Activated CD4-positive, alpha-beta T cell treated with anti-CD3 and anti-CD28 coated beads, Interleukin-2, amount 50 U/mL, for 1 hour (primary cell): ENCODE measurements at regions not wholly inside any gene's neighbourhood (a gene's known extent, or its start where the extent isn't known, plus 50 kb on each side); places are given as distances from the start of the nearest gene placed in this dataset.

Source experiments
- DNase-seq: peaks from one replicate; pipeline ENCODE4 v3.0.0-alpha.2; 2020

DNA sequence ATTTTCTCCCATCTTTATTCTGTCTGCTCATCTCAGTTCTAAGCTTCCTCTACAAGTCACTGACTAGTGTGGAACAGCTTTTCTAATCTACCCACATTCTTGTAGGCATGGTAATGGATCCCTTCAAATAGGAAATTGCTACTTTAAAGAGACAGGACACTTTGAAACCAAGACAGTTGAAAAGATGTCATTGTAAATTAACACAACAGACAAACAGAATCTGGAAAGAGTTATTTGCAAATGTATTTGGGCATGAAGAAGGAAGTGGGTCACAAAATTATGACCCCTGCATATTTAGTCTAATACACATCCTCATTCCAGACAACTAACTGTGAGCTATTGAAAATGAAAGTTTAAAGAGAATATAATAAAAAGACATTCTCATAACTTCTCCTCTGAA, 298.2 kb upstream of the MARCKS start:
- DNase-seq: no peak

DNA sequence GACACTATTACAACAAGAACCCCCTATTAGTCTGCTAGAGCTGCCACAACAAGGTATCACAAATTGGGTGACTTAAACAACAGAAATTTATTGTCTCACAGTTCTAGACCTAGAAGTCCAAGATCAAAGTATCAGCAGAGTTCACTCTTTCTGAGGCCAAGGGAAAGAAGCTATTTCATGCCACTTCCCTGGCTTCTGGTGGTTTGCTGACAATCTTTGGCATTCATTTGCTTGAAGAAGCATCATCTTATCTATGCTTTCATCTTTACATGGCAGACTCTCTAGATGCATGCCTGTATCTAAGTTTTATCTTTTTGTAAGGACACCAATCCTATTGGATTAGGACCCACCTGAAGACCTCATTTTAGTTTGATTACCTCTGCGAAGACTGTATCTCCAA, 296.8 kb upstream of the MARCKS start:
- DNase-seq: no peak

DNA sequence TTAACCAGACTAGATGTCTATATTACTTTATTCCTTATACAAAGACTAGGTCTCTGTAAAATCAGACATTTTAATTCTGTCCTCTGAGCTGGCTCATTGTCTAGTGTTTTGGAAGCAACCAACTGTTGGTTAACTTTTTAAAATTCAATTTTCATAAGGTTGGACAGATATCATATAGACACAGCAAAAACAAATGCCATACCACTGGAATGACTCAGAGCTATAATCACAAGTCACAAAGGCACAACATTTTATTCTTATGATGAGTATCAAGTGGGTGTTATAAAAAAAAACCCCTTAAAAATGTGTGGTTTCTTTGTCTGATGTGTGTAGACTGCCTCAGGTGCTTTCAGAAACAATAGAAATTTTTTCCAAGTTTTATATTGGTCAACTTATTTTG, 296.2 kb upstream of the MARCKS start:
- no peak for DNase-seq

DNA sequence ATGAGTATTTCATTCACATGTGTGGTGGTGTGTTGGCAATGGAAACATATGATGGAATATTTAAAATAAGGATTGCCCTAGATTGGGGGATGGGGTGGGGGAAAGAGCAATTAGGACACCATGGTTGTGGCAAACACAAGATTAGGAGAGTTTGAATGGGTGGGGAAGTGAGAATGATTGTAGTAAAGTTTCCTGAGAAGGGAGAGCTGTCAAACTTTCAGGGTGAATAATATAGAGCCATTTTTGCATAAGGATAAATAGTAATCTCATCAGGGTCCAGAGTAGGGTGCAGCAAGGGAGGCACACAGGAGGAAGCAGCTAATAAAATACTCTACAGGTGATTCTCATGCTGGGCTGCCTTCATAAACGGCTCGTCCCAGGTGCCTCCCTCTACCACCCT, 294.9 kb upstream of the MARCKS start:
- DNase-seq: no peak

DNA sequence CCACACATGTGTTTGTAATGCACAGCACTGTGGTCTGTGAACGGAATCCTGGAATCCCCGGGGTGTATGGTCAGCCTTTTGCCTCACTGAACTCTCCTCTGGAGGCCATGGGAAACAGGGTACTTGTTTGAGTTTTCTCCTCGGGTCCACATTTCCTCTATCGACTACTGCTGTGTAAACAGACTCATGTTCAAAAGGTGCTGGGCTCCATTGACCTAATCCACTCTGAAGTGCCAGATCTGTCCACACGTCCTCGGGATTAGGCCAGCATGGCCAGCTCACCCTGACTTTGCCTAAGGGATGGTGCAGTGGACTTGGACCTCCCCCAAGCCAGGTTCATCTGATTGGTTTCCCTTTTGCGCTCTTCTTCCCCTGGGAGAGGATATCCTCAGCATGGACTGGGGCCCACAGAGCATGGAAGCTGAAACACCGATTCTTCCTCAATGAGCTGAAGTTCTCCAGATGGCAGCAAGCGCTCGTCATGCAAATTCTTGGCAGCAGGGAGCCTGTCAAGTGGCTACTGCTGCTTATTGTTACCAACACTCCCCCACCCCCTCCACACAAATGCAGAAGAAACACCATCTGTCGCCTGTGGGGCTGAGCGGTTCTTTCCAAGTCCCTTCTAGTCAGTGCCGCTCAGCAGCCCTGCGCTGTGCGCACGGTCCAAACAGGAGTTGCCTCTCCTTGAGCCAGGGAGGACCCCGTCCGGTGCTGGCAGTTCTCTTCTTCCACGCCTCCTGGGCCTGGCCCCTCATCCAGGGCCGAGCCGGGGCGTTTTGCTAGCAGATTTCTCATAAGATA, 292.6 kb upstream of the MARCKS start:
- DNase-seq: no peak

DNA sequence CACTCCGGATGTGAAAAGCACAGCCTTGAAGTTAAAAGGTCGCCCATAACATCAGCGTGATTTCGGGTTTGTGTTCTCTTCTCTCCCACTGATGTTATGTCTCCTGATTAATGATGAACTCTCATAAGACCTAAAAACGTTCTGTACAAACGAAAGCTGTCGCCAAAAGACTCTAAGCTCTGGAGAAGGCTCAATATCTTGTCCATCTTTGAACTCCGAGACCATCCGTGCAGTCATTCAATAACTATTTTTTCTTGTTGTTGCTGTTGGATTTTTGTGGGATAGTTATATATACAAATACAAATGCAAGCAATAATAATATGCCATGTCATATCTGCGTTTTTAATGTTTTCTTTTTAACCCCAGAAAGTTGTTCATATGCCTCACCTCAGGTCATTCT, 291.8 kb upstream of the MARCKS start:
- no peak for DNase-seq

DNA sequence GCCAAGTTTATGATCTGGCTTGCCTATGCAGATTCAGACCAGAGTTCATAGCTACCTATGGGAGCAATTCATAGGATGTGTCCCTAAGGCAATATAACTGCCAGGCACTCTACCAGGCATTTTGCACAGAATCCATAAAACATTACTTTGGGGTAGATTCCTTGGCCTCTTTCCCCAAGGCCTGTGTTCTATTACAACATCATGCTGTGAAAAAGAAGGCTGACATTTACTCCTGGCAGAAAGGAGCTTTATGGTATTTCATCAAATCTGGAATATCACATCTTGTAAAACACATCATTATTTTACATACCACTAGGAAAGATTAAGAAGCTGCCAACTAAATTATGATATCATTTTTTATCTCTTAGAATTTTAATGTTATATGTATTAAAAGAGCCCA, 287.0 kb upstream of the MARCKS start:
- DNase-seq: no peak

DNA sequence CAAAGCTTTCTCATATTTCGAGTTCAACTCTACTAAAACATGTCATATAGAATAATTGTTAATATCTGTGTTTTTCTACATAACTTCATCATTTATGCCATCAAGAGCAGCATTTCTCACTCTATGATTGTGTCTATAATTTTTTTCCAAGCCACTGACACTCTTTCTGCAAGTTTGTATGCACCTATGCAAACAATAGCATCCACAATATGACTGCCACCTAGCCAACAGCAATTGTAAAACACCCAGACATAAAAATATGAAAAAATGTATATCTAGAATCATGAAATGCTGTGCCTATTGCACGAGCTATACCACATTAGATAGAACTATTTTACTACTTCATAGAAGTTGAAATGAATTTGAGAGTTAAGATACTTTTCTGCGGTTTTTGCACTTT, 286.5 kb upstream of the MARCKS start:
- DNase-seq: no peak

DNA sequence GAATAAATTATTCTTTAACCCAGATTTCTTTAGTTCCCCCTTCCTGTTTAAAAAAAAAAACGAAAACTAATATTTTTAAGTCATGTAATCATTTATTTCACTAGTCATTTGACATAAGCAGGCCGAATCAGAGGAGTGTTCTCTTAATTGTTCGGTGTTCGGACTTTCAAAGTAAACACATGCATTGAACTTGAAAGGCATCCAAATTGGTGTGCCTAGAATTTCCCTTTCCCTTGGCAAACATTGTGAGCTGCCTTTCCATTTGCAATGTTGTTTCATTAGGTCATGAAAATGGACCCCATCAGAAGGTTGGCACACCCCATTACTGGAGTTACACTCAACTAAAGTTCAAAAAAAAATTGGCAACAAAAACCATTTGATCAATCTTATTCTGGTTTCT, 283.0 kb upstream of the MARCKS start:
- DNase-seq: no peak

DNA sequence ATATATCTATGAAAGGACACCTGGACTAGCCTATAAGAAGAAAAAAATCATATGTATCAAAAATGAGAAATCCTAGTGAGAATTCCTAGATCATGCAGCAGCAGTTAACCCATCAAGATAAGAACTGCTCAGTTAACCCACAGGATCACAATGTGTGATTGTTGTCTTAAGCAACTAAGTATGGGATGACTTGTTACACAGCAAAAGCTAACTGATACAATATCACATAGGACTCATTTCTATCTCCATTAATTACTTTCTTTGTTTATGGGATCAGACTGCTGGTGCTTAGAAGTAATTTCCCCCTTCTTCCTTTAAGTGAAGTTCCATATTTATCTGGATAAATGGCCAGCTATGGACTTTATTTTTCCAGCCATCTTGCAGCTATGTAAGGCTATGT, 280.8 kb upstream of the MARCKS start:
- no peak for DNase-seq

DNA sequence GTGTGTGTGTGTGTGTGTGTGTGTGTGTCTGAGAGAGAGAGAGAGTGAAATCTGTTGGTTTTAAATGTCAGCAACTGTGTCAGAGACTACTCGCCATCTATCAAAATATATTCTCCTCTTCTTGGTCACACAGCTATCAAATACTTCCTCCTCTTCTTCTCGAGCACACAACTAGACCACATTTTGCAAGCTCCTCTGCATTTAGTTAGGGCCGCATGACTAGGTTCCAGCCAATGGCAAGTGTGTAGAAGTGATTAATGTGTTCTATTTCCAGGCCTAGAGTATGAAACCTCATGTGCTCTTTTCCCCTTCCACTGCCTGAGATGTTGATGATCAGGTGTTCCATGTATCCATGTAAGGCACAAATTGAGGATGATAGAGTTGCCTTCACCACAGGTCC, 278.5 kb upstream of the MARCKS start:
- DNase-seq: no peak

DNA sequence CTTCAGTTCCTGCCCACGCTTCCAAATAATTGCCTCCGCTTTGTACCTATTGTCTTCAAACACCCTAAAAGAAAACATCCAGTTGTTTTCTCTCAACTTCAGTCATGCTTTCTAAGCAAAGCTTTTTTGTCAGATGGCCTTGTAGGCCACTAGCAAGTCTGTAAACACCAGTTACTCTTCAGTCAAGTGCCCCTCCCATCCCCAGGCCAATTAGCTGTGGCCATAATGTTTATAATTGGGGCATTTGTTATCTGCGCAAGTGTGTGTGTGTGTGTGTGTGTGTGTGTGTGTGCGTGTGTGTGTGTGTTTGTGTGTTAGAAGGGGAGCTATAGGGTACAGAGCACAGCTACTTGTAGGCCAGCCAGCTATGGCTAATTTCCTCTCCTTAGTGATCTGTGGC, 272.4 kb upstream of the MARCKS start:
- no peak for DNase-seq

DNA sequence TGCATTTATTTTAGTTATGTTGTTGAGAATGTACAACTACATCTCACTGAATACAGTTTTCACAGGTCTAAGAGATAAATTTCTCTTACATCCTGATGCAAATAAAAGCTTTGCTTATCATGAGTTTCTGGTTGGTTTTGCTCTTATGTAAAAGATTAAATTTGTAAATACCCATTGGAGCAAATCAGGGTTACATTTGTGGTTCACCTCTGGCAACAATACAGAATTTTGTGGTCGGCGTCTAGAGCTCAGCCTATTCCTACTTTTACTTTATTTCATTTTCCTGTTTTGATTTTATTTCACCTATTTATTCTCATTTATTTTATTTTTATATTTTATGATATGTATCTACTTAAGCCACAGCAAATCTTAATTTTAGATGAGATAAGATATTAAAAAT, 271.9 kb upstream of the MARCKS start:
- no peak for DNase-seq

DNA sequence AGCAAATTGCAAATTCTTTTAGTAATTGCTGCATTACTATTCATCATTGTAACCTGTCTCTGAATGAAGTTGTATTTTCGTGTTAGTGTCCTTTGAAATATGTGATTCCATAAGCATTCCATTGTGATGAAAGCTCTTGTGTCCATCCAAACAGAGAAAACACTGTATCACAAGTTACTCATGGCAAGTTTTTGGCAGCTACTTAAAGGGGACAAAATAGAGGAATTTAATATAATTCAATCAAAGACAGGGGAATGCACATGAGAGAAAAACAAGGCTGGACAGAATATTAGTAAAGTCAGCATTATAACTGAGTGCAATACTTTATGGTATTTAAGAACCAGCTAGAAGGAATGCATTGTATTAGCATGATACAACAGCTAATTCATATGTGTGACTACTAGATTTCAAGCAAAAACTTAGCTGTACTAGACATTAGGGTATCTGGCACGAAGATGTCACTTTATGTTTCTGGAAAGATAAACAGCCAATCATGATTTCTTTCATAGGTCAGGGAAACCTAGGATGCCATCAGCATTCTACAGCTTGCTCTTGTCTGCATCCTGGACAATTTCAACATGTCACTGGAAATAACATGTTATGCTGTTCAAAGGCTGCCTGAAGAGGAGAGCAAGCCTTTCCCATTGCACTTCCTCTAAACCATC, 270.6 kb upstream of the MARCKS start:
- DNase-seq: no peak

DNA sequence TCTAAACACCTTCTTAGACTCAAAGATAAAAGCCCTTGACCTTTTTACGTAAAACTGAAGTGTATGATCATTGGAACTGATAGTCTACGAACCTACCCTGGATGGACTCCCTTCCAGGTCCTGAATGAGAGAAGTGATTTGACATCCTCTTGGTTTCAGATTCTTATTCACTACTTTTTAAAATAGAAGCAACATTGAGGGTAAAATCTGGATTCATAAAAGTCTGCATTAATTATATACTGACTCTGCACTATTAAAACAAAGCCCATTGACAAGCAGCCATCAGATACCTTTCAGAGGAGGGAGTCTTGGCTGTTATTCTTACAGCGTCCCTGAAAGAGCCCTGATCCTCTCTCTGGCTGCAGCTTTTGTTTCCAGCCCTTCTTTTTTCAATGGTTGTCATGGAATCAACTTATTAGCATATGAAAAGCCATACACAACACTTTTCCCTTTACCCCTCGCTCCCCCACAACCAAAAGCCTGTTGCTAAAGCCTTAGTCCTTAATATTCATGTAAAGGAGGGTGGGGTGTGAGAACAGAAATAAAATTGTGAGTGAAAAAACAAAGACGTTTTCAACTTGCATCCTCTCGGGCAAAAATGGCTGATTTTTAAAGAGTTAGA, 270.0 kb upstream of the MARCKS start:
- no peak for DNase-seq

DNA sequence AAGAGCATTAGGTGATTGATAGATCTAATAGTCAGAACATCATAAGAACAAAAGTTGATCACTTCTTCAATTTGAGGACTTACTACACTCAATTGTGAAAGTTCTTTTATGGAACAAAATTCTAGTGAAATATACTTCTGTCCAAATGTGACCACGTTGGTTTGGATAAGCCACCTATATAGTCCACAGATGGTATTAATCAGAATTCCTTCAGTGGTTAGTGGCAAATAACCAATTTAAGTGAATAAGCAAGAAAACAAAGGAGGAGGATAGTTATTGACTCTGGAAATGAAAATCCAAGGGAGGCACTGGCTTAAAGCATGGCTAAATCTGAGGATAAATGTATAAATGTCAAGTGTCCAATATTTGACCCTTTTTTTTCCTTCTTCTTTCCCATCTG, 268.5 kb upstream of the MARCKS start:
- no peak for DNase-seq

DNA sequence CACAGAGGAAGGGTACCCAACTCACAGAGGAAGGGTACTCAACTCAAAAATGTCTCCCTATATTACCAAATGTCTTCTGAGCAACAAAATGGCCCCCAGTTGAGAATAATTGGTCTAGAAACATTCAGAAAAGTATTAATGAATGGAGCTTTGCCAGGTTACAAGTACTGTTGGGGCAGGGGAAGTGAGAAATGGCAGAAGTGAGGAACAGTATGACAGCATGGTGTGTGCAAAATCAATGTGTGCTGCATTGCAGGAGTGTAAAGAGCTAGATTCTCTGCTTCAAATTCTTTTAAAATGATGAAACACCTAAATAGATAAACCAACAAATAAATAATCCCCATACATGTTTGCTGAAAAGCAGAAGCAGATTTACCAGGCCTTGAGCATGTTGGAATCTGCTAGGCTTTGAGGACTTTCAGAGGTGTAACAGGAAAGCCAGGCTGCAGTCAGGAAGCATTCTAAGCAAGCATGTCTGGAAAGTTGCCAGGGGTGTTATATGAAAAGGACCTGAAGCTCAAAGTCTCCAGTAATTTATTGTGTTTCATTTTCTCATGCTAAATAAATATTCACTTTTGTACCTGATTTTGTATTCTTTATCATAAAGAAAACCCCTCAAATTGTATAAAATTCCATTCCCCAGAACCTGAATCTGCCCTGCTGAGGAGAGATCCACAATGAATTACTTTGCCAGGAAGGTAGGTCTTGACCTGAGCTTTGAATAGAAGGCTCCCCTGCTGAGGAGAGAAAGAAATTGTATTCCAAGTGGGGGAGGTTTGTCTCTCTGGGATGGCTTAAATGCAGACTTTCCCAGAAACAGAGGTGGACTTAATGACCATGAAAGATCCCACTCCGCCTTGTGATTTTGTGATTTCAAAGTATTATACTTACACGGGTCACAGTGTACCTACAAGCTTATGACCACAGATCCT, 265.0 kb upstream of the MARCKS start:
- DNase-seq: no peak

DNA sequence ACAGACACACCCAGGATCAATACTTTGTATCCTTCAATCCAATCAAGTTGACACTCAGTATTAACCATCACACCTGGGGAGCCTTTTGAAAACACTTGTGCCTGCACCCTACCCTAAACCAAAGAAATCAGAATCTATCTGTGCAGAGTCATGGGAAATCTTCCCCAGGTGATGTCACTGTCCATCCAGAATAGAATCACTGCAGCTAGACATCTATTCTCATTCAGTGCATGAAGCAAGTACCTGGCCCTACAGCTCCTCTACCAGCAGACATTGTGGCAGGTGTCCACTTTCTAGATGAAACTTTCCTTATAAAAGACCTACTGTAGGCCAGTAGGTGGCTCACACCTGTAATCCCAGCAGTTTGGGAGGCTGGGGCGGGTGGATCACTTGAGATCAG, 262.4 kb upstream of the MARCKS start:
- DNase-seq: no peak

DNA sequence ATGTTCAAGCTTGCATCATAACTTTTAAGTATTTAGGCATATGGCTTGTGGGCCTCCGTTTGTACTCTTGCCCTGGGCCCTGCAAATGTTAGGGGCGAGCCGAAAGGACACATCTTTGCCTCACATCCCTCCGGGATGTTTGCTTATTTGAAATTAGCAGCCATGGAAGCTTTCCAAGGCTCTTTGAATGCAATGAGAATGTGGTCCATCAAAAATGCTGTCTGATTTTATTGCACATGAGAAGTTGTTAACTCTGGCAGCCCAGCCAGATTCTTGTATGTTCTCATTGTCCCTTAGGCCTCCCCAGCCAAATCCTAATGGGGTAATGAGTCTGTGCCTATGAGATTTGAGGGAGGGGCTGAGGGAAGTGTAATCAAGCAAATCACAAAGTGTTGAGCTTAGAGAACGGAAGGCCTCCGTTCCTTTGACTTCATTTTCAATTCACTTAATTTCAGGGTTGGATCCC, 261.2 kb upstream of the MARCKS start:
- DNase-seq: no peak

DNA sequence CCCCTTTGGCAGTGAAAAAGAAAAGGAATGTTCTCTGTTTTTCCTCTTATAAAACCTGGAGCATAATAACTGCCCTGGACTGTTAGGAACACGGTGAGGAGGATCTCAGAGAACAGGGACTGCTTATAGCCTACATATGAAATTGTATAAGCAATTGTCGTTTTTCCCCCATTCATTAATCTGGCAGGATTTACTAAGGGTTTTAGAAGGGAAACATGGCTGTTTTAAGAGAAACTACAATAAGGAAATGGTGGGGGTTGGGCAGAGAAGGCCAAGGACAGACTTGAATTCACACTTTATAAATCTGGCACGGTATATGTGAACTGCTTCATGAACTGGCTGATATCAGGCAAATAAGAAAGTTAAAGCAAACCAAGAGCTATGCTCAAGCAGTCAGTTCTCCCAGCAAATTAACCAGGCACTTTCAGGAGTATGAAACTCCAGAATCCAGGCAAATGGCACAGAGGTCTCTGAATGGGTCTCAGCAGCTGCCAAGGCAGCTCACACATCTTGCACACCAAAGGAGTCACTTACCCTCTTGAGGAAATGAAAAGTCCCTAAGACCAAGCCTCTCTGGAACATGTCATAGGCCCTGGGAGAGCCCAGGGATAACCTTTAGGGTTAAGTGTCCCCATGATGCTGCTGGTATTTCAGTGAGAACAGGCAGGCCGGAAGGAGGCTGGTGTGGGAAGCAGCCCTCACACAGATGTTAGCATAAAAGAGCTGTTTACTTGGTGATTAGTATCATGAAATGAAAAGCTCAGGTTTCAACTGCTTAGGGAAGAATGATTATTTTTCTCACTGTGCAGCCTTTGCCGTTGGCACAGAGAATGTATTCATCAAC, 260.5 kb upstream of the MARCKS start:
- no peak for DNase-seq

DNA sequence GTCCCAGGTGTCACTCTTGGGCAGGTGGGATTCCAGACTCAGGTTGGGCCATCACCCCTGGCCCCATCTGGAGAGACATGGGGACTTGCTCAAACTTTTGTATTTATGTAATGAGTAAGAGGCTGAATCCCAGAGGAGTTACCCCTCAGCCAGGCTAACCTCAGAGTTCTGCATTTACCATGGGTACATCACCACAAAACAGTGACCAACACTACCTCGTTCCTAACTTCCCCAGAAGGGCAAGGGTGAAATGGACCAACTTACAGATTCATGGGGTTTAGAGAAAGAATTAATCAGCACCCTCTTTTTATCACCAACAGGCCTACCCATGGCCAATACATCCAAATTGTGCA, 259.9 kb upstream of the MARCKS start:
- DNase-seq: no peak

DNA sequence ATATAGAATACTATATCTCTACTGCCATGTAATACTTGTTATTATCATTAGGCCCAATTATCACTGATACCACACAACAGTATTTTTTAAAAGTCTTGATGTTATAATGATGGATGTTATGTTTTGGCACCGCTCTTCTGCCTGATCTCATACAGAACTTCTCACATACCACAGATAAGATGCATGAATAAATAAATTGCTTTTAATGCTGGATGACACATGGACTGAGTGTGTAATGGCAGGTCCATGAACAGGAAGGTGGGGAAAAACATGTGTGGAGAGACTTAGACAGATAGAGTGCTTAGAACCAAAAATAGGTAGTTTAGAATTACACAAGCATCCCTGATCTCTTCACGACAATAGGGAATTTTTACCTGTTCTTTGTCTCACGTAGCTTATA, 258.4 kb upstream of the MARCKS start:
- no peak for DNase-seq
